NCI-H524 (cell line): ENCODE measurements at regions not wholly inside any gene's neighbourhood (a gene's known extent, or its start where the extent isn't known, plus 50 kb on each side); places are given as distances from the start of the nearest gene placed in this dataset.

Source experiments
- DNase-seq, 2 experiments: peaks; one replicate each; lab custom pipeline; 2025; lab: John Stamatoyannopoulos, UW

DNA sequence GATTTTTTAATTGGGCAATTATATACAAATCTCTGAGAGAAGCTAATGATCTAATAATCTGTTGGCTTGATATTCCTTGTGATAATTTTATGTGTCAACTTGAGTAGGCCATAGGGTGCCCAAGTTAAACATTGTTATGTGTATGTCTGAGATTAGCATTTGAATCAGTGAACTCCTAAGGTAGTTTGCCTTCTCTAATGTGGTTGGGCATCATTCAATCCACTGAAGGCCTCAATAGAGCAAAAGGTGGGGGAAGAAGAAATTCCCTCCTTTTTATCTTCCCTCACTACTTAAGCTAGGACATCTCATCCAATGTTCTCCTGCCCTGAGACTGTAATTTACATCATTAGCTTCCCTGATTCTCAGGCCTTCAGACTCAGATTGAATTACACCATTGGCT is 394.5 kb downstream of the LMO4 start:
- DNase-seq: no peak

DNA sequence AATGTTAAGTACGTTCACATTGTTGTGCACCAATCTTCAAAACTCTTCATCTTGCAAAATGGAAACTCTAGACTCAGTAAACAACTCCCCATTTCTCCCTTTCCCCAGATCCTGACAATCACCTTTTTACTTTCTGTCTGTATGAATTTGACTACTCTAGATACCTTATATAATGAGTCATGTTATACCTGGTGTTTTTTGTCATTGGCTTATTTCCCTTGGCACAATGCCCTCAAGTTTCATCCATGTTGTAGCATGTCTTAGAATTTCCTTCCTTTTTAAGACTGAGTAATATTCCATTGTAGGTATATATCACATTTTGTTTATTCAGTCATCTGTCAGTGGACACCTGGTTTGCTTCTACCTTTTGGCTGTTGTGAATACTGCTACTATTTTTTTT is 399.5 kb downstream of the LMO4 start:
- no peak for DNase-seq

DNA sequence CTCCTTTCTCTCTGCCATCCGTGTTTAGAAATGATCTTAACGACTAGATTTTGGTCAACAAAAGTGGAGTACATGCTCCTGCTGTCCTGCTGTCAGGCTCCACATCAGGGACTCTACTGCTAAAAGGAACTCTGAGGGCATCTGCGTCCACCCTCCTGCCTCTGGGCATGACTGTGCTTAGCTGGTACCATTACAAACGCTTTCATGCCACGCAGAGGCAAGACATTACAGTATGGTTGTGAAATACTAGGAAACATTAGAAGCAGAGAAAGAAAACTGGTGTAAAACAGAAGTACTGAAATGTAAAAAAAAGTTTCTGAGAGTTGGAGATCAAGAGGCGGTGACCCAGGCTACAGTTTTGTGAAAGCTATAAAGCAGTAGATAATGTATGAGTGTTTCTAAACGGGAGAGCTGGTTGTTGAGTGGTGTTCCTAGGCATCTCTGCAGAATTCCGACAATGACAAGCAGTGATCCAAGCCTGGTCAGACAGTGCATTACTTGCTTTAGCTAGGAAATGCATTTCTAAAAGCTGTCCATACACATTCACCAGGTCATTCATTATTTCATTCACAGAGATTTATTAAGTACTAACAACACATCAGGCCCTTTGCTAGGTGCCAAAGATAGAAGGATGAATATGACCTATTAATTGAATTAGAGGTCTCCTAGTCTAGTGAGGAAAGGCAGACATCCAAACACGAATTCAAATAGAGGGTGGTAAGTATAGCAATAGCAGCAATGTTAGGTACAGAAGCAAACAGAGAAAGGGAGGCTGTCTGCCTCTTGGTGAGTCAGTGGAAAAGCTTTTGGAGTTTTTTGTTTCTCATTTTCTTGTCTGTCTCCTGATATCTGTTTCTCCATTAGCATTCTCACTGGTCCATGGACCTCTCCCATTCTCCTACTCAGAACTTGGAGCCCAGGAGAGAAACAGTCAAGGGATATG is 401.9 kb downstream of the LMO4 start:
- no peak for DNase-seq

DNA sequence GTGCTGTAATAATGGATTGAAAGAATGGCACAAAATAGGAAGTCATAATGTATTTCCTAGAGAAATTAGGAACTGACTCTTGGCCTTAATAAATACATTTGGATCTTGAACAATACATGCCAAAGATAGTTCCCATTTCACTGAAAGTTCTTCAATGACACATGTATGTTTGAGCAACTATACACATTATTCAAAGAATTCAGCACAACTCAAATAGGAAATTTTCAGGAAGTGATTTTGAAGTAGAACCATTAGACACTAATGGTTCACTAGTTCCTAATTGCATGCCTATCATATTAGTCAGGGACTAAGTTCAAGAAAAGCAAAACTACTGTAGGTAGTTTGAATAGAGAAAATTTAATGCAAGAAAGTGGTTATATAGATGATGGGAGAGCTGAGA is 404.7 kb downstream of the LMO4 start:
- DNase-seq: no peak

DNA sequence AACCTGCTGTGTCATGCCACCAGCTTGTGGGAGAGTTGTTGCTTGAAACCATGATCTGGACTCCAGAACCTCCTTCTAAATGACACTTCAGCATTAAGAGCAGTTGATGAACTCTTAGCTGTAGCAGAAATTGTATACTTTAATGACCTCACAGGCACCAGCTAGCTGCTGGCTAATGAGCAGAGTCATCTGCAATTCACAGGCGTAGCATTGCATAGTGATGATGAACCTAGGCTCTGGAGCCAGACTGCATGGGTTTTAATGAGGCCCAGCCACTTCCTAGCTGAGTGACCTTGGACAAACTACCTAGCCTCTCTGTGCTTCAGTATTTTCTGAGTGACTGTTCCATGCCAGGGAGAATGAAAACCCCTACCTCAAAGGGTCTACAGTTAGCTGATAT is 407.1 kb downstream of the LMO4 start:
- no peak for DNase-seq

DNA sequence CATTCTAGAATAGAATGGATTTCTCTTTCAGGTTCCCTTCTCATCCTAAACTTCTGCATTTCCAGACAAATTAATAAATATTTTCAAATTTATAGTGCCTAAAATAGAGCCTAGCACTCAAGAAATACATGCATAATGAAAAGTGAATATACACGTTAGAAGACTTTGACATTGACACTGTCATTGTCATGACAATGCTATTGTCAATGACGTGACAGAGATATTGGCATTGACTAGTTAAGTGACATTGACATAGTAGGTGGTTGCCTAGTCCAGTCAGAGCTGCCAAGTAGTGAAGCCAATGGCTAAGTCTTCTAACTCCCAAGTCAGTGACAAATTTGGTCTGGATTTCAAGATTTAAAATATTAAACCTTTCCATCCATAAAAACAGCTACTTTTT is 410.5 kb downstream of the LMO4 start:
- no peak for DNase-seq

DNA sequence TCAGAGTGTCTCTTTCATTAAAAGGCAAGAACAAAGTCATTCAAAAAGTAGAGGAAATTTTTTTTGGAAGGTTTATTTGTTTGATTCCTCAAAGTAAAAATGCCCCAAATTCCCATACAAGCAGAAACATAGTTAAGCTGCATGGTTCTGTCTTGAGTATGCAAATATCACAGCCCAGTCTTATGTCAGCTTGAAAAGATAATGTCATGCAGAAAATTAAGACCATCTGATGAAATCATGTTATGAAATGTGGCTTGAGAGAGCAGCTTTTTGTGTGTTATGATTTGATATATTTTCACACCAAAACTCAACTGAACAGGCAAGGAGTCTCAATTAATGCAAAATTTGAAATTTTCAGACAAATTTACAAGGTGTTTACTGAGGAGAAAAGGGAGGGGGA is 411.0 kb downstream of the LMO4 start:
- no peak for DNase-seq

DNA sequence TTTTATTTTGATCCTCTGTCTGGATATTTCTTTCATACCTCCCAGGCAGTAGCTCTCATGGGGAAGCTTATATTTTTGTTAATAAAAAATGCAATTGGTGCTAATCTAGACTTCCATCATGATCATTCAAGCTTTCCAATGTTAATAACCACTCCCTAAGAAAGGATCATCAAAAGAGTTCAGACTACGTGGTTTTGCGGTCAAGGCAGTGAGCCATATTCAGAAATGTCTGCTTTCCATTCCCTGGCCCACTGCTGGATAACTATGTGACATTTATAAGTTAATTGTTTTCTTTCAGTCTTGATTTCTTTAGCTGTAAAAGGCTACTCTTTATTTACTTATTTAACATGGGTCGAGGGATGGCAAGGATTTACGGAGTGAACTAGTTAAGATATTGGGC is 414.6 kb downstream of the LMO4 start:
- DNase-seq: no peak

DNA sequence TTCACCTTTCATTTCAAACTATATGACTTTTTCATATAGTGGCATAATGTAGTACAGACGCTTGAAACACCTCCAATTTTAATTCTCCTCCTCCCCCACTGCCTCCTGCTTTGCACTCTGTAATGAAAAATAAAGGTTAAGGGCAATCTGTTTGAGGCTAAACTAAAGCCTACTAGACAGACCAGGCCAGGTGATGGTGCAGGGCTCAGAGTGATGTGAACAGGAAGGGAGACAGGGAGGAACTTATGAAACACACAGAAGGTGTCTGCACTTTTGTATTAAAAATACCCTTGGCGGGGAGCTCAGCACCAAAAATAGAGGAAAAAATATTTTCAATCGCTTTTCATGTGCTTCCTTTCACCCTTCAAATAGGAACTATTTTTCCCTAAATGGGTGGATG is 415.4 kb downstream of the LMO4 start:
- DNase-seq: no peak

DNA sequence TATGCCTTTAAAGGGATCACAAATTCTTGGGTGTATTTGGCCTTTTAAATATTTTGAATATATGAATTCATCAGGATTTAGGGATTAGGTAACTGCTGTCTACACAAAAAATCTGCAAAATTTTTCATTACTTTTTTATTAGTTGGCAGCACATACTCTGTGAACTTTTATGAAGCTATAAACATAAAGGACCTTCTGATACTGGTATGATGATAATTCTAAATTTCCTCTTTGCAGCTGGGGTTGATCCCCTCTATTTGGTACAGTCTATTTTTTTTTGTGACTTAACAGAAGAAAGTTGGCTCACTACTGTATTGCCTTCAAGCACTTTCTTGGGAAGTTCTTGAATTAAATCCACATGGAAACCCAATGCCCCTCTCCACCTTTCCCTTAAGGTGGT is 416.1 kb downstream of the LMO4 start:
- DNase-seq: no peak

DNA sequence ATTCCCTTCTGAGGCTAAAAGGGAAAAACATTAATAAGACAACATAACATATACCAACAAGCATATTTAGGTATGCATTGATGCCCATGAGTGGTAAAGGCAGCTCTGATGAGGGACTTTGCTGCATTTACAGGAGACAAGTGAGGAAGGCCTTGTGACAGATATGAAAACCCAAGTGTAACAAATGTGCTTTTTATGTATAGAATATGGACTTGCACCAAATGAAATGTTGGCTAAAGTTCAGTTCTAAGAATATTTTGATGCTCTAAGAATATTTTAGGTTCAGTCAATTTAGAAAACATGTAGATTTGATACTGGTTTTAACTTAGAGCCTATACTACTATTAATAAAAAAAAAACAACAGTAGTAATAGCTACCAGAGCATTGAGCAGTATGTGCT is 424.7 kb downstream of the LMO4 start:
- no peak for DNase-seq

DNA sequence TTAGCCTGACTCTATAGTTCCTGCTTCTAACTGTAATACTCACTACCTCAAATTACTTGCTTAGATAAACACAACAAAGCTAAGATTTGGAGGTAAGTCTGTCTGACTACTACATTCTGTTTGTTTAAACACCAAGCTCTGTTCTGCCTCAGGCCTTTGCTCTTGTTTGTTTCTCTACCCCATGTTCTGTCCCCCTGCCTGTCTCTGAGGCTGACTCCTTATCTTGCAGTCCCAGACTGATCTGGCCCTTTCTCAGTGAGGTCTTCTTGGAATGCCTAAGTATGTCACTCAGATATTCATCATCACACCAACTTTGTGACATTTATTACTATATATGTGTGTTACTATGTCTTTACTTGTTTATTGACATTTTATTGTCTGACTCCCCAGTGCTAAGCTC is 425.5 kb downstream of the LMO4 start:
- no peak for DNase-seq

DNA sequence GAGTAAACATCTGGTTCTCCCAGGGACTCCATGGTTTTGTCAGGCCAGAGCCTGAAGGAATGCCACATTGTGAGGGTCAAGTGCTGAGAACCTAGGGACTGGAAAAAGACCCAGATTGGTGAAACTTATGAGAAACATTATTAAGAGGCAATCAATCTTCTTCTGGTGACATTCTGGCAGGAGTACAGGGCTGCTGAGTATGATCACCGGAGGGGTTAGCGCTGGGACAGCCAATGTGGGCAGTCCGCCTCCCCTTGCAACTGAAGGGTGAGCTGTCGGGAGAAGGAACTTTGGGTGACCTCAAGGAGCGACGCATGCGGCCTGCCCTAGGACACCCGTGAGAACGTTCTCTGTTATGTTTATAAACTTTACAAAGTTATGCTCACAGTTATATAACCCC is 429.0 kb downstream of the LMO4 start:
- DNase-seq: no peak

DNA sequence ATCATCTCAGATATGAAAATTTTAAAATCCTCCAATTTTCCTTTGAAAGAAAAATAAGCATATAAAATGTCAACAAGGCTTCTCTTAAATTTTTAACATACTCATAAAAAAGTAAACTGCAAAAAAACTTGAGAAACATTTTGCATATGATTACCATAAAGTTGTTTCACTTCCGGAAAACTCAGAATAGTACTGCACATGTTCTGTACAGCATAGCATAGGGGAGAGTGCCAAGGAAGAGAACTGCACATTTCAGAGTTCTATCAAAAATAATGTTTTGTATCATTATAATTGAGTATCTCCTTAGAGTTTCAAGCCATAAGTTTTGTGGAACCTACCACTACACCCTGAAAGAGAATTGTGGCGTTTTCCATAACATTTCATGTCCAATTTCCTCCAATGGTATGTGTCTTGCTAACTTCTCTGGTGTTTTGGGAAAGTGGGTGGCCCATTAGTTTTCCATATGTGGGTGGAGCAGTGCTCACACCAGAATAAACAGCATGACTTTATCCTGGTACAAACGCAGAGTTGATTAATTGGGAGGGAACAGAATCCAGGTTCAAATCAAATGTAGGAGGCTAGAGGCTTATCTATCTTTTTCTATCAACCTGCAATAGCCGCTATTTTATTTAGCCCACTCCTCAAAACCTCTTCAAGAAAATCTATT is 430.9 kb downstream of the LMO4 start:
- DNase-seq: no peak

DNA sequence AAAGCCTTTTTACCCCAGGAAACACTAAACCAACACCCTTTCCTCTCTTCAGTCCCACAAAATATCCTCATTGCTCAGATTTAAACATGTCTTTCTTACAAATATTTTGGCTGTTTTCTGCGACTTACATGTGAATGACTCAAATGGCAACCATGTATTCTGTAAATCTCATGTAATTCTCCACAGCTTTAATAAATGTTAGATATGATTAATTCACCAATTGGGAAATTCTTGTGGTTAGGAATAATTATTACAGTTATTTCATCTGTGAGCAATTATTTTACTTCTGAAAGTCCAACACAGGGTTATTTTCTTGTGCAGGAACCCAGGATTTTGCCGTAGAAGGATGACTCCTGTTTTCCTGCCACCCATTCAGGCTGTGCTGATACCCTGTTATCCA is 431.5 kb downstream of the LMO4 start:
- no peak for DNase-seq

DNA sequence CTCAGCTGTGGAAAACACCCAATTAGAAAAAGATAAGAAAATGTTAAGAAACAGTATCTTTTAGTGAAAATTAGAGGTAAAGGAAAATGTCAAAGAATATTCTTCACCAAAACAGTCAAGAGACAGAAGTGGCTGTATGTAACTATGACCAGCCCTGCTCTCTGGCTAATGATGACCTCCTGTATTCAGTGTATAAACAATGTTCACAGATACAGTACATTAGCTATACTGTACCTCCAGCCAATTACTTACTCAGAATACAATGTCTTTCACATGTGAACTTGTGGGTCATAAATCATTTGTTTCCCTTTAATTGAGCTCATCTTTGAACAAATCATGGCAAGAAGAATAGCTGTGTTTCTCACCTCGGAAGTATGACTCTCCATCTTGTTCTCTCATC is 432.0 kb downstream of the LMO4 start:
- DNase-seq: no peak

DNA sequence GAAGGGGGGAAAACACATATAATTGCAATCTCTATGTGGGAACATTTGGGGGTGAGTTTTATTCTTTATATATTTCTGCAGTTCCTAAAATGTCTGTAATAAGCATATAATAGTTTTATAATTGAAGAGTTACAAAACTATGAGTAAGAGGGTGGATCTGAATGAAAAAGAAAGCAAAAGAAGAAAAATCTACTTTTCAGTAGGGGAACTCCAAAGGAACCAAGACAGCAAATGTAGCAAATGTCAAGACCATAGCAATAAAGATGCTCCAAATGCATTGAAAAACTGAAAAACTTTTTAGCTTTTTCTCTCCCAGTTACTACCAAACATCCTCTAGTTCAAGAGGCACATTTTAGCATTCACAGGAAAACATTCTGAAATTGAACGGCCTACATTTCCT is 434.8 kb downstream of the LMO4 start:
- no peak for DNase-seq

DNA sequence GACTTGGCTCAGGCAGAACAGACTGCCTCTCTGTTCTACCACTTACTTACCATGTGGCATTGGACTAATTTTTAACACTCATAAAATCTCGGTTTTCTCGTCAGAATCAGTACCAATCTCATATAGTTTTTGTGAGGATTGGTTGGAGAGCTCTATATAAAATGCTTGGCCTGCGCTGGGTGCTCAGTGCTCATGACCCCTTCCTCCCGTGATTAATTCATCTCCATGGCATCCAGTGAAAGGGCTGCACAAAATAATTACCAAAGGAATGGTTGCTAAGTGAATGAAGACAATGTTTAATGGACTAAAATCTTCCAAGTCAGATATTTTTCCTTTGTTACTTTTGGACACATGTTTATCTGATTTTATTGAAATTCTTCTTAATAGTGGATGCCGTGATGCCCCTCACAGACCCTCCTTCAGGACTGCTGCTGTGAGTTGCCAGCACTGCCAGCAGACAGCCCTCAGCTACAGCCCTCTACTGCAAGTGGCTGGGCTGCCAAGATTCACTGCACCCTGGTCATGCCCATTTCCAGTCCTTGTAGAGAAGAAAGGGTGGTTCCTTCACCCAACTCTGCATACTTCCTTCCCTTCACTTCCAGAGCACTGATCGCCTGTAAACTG is 436.5 kb downstream of the LMO4 start:
- DNase-seq: no peak

DNA sequence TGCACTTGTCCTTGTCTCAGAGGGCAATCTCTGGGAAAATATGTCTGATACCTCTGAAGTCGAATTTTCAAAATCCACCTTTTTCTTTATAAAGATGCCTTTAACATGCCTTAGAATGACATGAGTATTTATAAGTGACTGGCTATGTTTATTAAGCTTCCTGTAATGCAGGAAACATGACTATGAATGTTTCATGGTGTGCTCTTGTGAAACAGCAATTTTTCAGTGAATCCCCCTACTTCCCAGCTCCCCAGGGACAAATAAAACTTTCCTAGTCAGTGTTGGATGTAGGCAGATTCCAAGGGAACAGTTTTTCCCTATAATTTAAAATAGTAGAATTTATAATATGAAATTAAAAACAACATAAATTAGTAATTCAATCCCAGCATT is 437.0 kb downstream of the LMO4 start:
- DNase-seq: no peak

DNA sequence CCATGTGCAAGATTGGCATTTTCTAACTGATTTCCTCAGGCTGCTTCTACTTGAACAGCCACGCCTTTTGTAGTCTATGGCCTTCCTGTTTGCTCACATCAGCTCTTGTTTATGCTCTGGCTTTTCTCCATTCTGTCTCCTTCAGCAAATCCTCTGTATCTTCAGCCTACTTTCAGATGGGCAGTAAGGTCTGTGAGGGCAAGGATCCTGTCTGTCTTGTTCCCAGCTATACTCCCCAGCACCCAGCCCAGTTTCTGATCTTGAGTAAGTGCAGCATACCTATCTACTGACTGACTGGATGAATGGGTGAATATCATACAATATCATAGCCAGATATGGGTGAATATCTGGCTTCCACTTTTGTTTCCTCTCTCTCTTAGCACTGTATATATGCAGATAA is 438.1 kb downstream of the LMO4 start:
- DNase-seq: no peak

DNA sequence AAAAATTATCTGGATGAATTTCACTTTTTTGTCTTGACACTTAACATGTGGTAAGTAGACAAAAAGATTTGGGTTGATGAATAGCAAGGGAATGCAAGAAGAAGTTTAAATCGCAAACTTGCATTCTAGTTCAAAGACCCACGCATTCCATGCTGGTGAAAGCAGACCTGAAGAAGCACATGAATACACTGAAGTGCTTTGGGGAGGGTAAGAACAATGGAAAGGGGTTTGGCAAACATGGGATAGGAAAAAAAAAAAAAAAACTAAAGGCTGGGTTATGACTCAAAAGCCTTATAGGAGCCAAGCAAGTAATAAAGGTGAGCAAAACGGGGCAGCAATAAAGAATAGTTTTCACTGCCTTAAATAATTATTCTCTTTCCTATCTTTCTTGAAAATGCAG is 450.2 kb downstream of the LMO4 start:
- no peak for DNase-seq

DNA sequence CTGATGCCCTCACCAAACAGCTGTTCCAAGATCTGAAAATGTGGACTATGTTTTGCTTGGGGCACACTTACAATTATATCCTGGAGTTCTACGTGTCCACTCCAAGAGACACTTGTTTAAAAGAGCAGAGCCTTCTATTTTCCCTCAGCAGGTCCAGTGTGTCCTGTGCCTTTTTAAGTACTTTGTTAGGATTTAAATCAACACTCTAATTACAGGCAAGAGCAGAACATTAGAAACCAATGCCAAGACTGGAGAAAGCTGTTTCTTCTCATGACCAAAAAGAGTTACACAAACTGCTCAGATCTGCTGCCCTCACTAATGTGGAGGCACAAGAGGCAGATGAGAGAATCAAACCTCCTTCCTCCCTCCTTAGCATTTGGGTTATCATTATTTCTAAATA is 452.9 kb downstream of the LMO4 start:
- DNase-seq: no peak

DNA sequence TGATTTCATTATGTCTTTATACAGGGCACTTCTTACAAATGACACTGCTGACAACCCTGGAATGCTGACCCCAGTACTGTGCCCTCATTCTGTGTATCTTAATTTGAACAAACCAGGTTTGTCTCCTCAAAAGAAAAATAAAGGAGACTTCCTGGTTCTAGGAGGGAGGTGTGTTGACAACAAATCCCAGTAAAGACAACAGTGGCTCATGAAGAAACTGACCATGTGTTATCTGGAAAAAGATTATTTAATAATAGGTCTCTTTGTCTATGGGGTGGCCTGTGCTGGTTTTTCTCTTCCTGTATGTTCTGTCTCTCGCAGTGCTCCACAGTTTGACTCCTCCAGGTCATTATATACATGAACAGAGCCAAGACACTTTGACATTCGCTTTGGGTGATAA is 454.6 kb downstream of the LMO4 start:
- no peak for DNase-seq
